SK-N-SH (cell line): ENCODE measurements at regions not wholly inside any gene's neighbourhood (a gene's known extent, or its start where the extent isn't known, plus 50 kb on each side); places are given as distances from the start of the nearest gene placed in this dataset.

Source experiments
- CTCF ChIA-PET: fragments of 300-600, 350-600 bp; formaldehyde crosslinking; extraction: SDS; loops from one replicate; lab custom pipeline; 2021; lab: Yijun Ruan, JAX
- POLR2A ChIA-PET: fragments of 350-600 bp; sonication (Branson Sonifier 250); formaldehyde crosslinking; extraction: SDS; loops from one replicate; lab custom pipeline; 2020; ENCODE audit warnings: antibody characterized with exemption, inconsistent platforms; lab: Yijun Ruan, JAX
- DNase-seq: peaks from one replicate; pipeline ENCODE4 v3.0.0; 2012
- H2AFZ ChIP-seq: fragments of 200-600 bp; sonication (generic); 2 replicates; pipeline ENCODE4 v1.8.1; 2016; ENCODE audit warnings: antibody characterized with exemption, mild to moderate bottlenecking, low read depth
- H3F3A ChIP-seq: fragments of 200-600 bp; sonication (generic); replicated peaks from 2 replicates; pipeline ENCODE3; 2016; ENCODE audit warnings: antibody characterized with exemption, mild to moderate bottlenecking; ENCODE audit not compliant: insufficient read depth
- H3K27ac ChIP-seq, 2 experiments: fragments of 200-500 bp in 1 of 2; fragments of 200-600 bp in 1 of 2; sonication (Bioruptor generic) in 1 of 2; sonication (generic), shearing (Covaris generic) in 1 of 2; 2 replicates each; pipeline versions ENCODE4 v1.5.1 to v1.6.1; 2014 to 2016; ENCODE audit warnings: low read depth in 2 of 2, inconsistent platforms in 1 of 2, low read length in 1 of 2, mild to moderate bottlenecking in 1 of 2, mixed read lengths in 1 of 2
- H3K27me3 ChIP-seq: fragments of 200-600 bp; sonication (generic), shearing (Covaris generic); 2 replicates; pipeline ENCODE4 v1.6.1; 2016; ENCODE audit warnings: mixed run types; ENCODE audit not compliant: insufficient read depth
- H3K36me3 ChIP-seq, 2 experiments: fragments of 200-500 bp in 1 of 2; fragments of 200-600 bp in 1 of 2; sonication (Bioruptor generic) in 1 of 2; sonication (generic) in 1 of 2; replicated peaks in 1 of 2; 2 replicates each; pipeline versions ENCODE3 to v1.5.1; 2014 to 2016; ENCODE audit warnings: low read length in 1 of 2, mild to moderate bottlenecking in 1 of 2; ENCODE audit not compliant: insufficient read depth in 2 of 2, control insufficient read depth in 1 of 2
- H3K4me1 ChIP-seq, 2 experiments: fragments of 200-500 bp in 1 of 2; fragments of 200-600 bp in 1 of 2; sonication (Bioruptor generic) in 1 of 2; sonication (generic), shearing (Covaris generic) in 1 of 2; 2 replicates each; pipeline versions ENCODE4 v1.5.1 to v1.6.1; 2014 to 2016; ENCODE audit warnings: low read depth in 1 of 2, low read length in 1 of 2, mixed run types in 1 of 2; ENCODE audit not compliant: insufficient read depth in 2 of 2, control insufficient read depth in 1 of 2
- H3K4me2 ChIP-seq: fragments of 200-600 bp; sonication (generic), shearing (Covaris generic); 2 replicates; pipeline ENCODE4 v1.6.1; 2017; ENCODE audit warnings: mixed run types
- H3K4me3 ChIP-seq, 2 experiments: fragments of 200-500 bp in 1 of 2; fragments of 200-600 bp in 1 of 2; sonication (Bioruptor generic) in 1 of 2; sonication (generic), shearing (Covaris generic) in 1 of 2; 2 replicates each; pipeline versions ENCODE4 v1.5.1 to v1.8.1; 2014 to 2016; ENCODE audit warnings: low read depth in 2 of 2, inconsistent platforms in 1 of 2, low read length in 1 of 2, mild to moderate bottlenecking in 1 of 2, mixed read lengths in 1 of 2, moderate library complexity in 1 of 2
- H3K79me2 ChIP-seq: fragments of 200-600 bp; sonication (generic); 2 replicates; pipeline ENCODE4 v1.8.1; 2017; ENCODE audit warnings: mild to moderate bottlenecking; ENCODE audit not compliant: insufficient read depth
- H3K9ac ChIP-seq: fragments of 200-600 bp; sonication (generic); 2 replicates; pipeline ENCODE4 v1.6.1; 2017; ENCODE audit warnings: mixed run types
- H3K9me2 ChIP-seq: fragments of 200-600 bp; sonication (generic); 2 replicates; pipeline ENCODE4 v1.6.1; 2017; ENCODE audit warnings: mixed run types
- H3K9me3 ChIP-seq: fragments of 200-600 bp; sonication (generic); 2 replicates; pipeline ENCODE4 v1.6.1; 2017; ENCODE audit warnings: mixed run types, mild to moderate bottlenecking, moderate library complexity
- H4K20me1 ChIP-seq: fragments of 200-600 bp; sonication (generic); 2 replicates; pipeline ENCODE4 v1.6.1; 2017; ENCODE audit warnings: mild to moderate bottlenecking, mixed run types; ENCODE audit not compliant: insufficient read depth
- CHD2 ChIP-seq: fragments of 150-350 bp; IDR thresholded peaks from 2 replicates; pipeline ENCODE4 v1.6.1; 2018; ENCODE audit warnings: low read length; ENCODE audit not compliant: partially characterized antibody
- EP300 ChIP-seq, 2 experiments: IDR thresholded peaks; 2 replicates each; pipeline versions ENCODE4 v1.4.0 to v1.6.1; 2012; ENCODE audit warnings: borderline replicate concordance in 1 of 2, low read depth in 1 of 2, low read length in 1 of 2
- FOSL2 ChIP-seq: IDR thresholded peaks from 2 replicates; pipeline ENCODE4 v1.4.0; 2012; ENCODE audit warnings: low read depth, mild to moderate bottlenecking, moderate library complexity, borderline replicate concordance
- FOXM1 ChIP-seq: IDR thresholded peaks from 2 replicates; pipeline ENCODE4 v1.4.0; 2012; ENCODE audit warnings: low read depth, mild to moderate bottlenecking
- GABPA ChIP-seq: IDR thresholded peaks from 2 replicates; pipeline ENCODE4 v1.4.0; 2012; ENCODE audit warnings: low read depth, mild to moderate bottlenecking
- NFIC ChIP-seq: IDR thresholded peaks from 2 replicates; pipeline ENCODE4 v1.4.0; 2012; ENCODE audit warnings: borderline replicate concordance
- POLR2AphosphoS5 ChIP-seq: IDR thresholded peaks from 2 replicates; pipeline ENCODE4 v1.6.1; 2012; ENCODE audit warnings: low read depth, low read length
- SMC3 ChIP-seq: IDR thresholded peaks from 2 replicates; pipeline ENCODE4 v1.6.1; 2012; ENCODE audit warnings: low read depth, low read length, improper control_type of control experiment
- TEAD4 ChIP-seq: IDR thresholded peaks from 2 replicates; pipeline ENCODE4 v1.4.0; 2012; ENCODE audit warnings: mild to moderate bottlenecking, borderline replicate concordance; ENCODE audit not compliant: insufficient read depth
- whole genome bisulfite sequencing: methylation state at CpG from one replicate; pipeline ENCODE4 v1.1.6; 2017; ENCODE audit warnings: low lambda C conversion rate; 5-methylcytosine and 5-hydroxymethylcytosine counted together
- TF ChIP-seq, protein P1 (sequence below): IDR thresholded peaks from 2 replicates; pipeline ENCODE4 v1.6.1; 2012; ENCODE audit warnings: mild to moderate bottlenecking, low read depth, low read length, moderate library complexity

DNA sequence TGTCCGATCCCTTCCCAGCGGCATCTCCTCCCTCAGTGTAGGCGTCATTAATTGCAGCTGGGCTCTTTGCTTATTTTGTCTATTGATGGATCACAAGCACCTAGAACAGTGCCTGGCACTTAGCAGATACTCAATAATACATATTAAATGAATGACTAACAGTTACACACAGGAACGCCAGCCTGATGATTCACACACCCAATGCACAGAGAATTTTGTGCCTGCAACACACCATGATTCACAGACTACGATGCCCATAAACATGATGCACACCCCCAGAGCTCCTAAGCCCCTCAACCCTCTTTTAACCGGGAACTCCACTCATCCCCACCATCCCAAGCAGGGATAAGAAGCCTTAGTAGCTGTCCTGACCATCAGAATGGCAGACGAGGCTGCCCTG is 66.6 kb upstream of the TMEM97 start:
- 51% methylated on average over 6 of the region's 7 CpGs for WGBS
- Histone ChIP-seq H3K9ac (no peak overlapping the region), H3K36me3 (no peaks in the 10 kb centered on the region), H3K27me3 (no peaks in the 10 kb centered on the region), H3K9me2 (no peaks in the 10 kb centered on the region), H3K4me1 (peaks cover 0 to 3% of the 10 kb centered on the region in 2 experiments; a peak in 1 of 4 replicates), H3K4me2 (no peak overlapping the region), H3K27ac (no peak overlapping the region), H3K79me2 (no peaks in the 10 kb centered on the region), H3F3A (no peaks in the 10 kb centered on the region), H3K9me3 (no peaks in the 10 kb centered on the region), H4K20me1 (no peaks in the 10 kb centered on the region), H3K4me3 (no peak overlapping the region), H2AFZ (no peak overlapping the region)
- CTCF ChIA-PET: interaction anchor here (0.9 to 8.3 kb wide), 18 partner anchors 12 to 598 kb away, joined by 3 to 93 read pairs (median 11); partner anchors contain the start of genes LYRM9, NLK and TMEM97
- no peak for DNase-seq
- POLR2A ChIA-PET: no interaction called here
- TF ChIP-seq GABPA (no peak), CHD2 (no peak), POLR2AphosphoS5 (no peak), FOSL2 (peak; percentile 29; the same call in 1 of the 2 replicates)

DNA sequence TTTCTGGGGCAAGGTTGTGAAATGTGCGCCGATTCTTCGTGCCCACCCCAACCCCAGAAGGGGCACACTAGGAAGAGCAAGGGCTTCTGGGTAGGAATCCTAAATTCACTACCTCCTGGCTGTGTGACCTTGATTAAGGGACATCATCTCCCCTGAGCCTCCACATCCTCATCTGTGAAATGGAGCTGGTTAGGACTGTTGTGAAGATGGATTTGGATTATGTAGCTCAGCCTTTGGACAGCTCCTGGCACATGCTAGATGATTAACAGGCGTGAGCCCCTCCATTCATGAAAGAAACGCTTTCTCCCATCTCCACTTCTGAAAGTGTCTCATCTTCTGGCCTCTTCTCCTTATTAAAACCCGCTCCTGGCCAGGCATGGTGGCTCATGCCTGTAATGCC is 65.3 kb upstream of the TMEM97 start:
- CTCF ChIA-PET: interaction anchor here (1.6 kb wide), 1 partner anchor 360 kb away, joined by 4 read pairs; the partner anchor contains the start of gene LYRM9
- H3K9ac ChIP-seq: no peak overlapping the region
- H3K27ac ChIP-seq: no peak overlapping the region
- H3K36me3 ChIP-seq: no peaks in the 10 kb centered on the region
- H3K27me3 ChIP-seq: no peaks in the 10 kb centered on the region
- TF ChIP-seq EP300 (IDR thresholded peaks at IDR 0.05; ENCODE audit: borderline replicate concordance in 1 of 2, low read depth in 1 of 2, low read length in 1 of 2) (no peak), SMC3 (no peak), TEAD4 (no peak), GABPA (no peak), NFIC (no peak), POLR2AphosphoS5 (no peak), FOXM1 (no peak)
- TF ChIP-seq, protein P1, sequence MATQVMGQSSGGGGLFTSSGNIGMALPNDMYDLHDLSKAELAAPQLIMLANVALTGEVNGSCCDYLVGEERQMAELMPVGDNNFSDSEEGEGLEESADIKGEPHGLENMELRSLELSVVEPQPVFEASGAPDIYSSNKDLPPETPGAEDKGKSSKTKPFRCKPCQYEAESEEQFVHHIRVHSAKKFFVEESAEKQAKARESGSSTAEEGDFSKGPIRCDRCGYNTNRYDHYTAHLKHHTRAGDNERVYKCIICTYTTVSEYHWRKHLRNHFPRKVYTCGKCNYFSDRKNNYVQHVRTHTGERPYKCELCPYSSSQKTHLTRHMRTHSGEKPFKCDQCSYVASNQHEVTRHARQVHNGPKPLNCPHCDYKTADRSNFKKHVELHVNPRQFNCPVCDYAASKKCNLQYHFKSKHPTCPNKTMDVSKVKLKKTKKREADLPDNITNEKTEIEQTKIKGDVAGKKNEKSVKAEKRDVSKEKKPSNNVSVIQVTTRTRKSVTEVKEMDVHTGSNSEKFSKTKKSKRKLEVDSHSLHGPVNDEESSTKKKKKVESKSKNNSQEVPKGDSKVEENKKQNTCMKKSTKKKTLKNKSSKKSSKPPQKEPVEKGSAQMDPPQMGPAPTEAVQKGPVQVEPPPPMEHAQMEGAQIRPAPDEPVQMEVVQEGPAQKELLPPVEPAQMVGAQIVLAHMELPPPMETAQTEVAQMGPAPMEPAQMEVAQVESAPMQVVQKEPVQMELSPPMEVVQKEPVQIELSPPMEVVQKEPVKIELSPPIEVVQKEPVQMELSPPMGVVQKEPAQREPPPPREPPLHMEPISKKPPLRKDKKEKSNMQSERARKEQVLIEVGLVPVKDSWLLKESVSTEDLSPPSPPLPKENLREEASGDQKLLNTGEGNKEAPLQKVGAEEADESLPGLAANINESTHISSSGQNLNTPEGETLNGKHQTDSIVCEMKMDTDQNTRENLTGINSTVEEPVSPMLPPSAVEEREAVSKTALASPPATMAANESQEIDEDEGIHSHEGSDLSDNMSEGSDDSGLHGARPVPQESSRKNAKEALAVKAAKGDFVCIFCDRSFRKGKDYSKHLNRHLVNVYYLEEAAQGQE: peak; percentile 81
- H3K4me1 ChIP-seq: peaks cover 0 to 3% of the 10 kb centered on the region in 2 experiments; a peak in 1 of 4 replicates
- H3K9me2 ChIP-seq: no peaks in the 10 kb centered on the region
- H3K79me2 ChIP-seq: no peaks in the 10 kb centered on the region
- 91% methylated on average over 6 of the region's 6 CpGs for WGBS
- no peak overlapping the region for H2AFZ ChIP-seq
- no peak for DNase-seq
- H3F3A ChIP-seq: no peaks in the 10 kb centered on the region
- no peaks in the 10 kb centered on the region for H4K20me1 ChIP-seq
- H3K9me3 ChIP-seq: no peaks in the 10 kb centered on the region
- POLR2A ChIA-PET: no interaction called here
- no peak overlapping the region for H3K4me2 ChIP-seq
- H3K4me3 ChIP-seq: no peak overlapping the region
